ENCODE measurements at regions not wholly inside any gene's neighbourhood (a gene's known extent, or its start where the extent isn't known, plus 50 kb on each side); places are given as distances from the start of the nearest gene placed in this dataset.

DNA sequence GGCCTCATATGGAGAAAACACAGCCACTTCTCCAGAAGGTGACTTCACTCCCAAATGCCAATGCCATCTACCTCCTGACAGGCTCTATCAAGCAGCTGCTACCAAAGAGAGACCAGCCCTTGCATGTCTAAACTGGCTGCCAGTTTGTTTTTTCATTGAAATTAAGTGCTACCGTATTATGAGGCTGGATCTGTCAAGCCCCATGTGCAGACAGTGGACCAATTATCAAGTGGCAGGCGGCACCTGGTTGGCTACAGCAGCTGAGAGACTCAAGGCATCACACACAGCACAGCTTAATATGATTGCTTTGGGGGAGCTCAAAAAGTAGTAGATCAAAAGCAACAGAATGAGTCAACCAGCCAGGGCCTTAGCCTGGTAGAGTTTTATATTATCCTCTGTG is 1293.0 kb upstream of the TENM4 start:
- ATAC-seq (ENCODE audit: insufficient read depth, low FRiP score): no peak
- DNase-seq: no peak
- H3K4me1 ChIP-seq (ENCODE audit: control insufficient read depth in 5 of 5, insufficient read depth in 5 of 5, low read length in 5 of 5): no peaks in the 10 kb centered on the region
- no peak overlapping the region for H3K4me3 ChIP-seq
- H3K36me3 ChIP-seq (ENCODE audit: control insufficient read depth in 4 of 4, insufficient read depth in 4 of 4, low read length in 4 of 4): no peaks in the 10 kb centered on the region
- TF ChIP-seq, protein P1, sequence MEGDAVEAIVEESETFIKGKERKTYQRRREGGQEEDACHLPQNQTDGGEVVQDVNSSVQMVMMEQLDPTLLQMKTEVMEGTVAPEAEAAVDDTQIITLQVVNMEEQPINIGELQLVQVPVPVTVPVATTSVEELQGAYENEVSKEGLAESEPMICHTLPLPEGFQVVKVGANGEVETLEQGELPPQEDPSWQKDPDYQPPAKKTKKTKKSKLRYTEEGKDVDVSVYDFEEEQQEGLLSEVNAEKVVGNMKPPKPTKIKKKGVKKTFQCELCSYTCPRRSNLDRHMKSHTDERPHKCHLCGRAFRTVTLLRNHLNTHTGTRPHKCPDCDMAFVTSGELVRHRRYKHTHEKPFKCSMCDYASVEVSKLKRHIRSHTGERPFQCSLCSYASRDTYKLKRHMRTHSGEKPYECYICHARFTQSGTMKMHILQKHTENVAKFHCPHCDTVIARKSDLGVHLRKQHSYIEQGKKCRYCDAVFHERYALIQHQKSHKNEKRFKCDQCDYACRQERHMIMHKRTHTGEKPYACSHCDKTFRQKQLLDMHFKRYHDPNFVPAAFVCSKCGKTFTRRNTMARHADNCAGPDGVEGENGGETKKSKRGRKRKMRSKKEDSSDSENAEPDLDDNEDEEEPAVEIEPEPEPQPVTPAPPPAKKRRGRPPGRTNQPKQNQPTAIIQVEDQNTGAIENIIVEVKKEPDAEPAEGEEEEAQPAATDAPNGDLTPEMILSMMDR (IDR thresholded peaks at IDR 0.05; ENCODE audit: control extremely low read depth, extremely low read depth): no peak
- 86 to 90% methylated on average over 2 of the region's 2 CpGs for WGBS, 2 donors
- H3K9ac ChIP-seq (ENCODE audit: insufficient read depth in 1 of 2, low read length in 2 of 2): no peak overlapping the region
- H3K27me3 ChIP-seq (ENCODE audit: control insufficient read depth in 3 of 3, insufficient read depth in 3 of 3, low read length in 2 of 3): no peaks in the 10 kb centered on the region
- peaks cover 0 to 1% (median 0%) of the 10 kb centered on the region in 4 donors for H3K9me3 ChIP-seq (ENCODE audit: control insufficient read depth in 4 of 4, insufficient read depth in 3 of 4, low read length in 3 of 4)
- H3K27ac ChIP-seq (ENCODE audit: low read depth in 1 of 2, low read length in 1 of 2): no peak overlapping the region

DNA sequence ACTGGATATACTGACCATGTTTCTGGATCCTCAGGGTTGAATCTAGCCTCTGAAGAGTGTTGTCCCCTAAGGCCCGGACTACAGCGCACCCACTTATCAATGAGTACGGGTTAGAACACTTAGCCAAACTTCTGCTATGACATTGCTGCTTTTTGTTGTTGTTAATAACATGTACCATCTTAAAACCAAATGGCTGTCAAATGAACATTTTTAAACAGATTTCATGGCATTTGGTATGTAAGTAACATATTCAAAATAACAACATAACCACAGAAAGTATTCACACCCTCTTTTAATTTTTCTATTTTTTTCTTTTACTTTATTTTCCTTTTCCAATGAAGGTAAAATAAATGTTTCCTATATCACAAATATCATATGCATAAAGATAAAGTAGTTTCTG is 1292.5 kb upstream of the TENM4 start:
- Histone ChIP-seq H3K27ac (ENCODE audit: low read depth in 1 of 2, low read length in 1 of 2) (no peak overlapping the region), H3K27me3 (ENCODE audit: control insufficient read depth in 3 of 3, insufficient read depth in 3 of 3, low read length in 2 of 3) (no peaks in the 10 kb centered on the region), H3K4me1 (ENCODE audit: control insufficient read depth in 5 of 5, insufficient read depth in 5 of 5, low read length in 5 of 5) (no peaks in the 10 kb centered on the region), H3K36me3 (ENCODE audit: control insufficient read depth in 4 of 4, insufficient read depth in 4 of 4, low read length in 4 of 4) (no peaks in the 10 kb centered on the region), H3K9me3 (ENCODE audit: control insufficient read depth in 4 of 4, insufficient read depth in 3 of 4, low read length in 3 of 4) (peaks cover 0 to 1% (median 0%) of the 10 kb centered on the region in 4 donors), H3K4me3 (no peak overlapping the region), H3K9ac (ENCODE audit: insufficient read depth in 1 of 2, low read length in 2 of 2) (no peak overlapping the region)
- WGBS, 2 donors: 93% methylated on average over 3 of the region's 3 CpGs
- TF ChIP-seq, protein P1 (IDR thresholded peaks at IDR 0.05; ENCODE audit: control extremely low read depth, extremely low read depth): no peak
- DNase-seq: no peak
- ATAC-seq (ENCODE audit: insufficient read depth, low FRiP score): no peak

DNA sequence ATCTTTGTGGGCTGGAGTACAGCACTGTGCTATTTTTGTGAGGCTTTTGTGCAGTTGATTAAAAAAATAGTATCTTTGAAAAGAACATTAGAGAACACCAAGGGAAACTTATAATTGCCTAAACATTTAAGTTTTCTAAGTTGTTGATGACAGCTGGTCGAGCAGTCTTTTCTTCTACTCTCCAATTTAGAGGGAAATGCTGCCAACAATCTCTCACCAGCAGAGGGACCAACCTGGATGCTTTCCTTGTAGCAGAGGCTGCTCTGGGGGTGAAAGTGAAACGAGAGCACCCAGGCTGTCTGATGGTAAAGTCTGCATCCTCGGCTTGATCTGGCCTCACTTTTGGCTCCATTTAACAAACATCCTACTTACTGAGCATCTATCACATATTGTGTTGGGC is 1286.5 kb upstream of the TENM4 start:
- TF ChIP-seq, protein P1 (IDR thresholded peaks at IDR 0.05; ENCODE audit: control extremely low read depth, extremely low read depth): no peak
- Histone ChIP-seq H3K9me3 (ENCODE audit: control insufficient read depth in 4 of 4, insufficient read depth in 3 of 4, low read length in 3 of 4) (peaks cover 0 to 1% (median 0%) of the 10 kb centered on the region in 4 donors), H3K9ac (ENCODE audit: insufficient read depth in 1 of 2, low read length in 2 of 2) (no peak overlapping the region), H3K27ac (ENCODE audit: low read depth in 1 of 2, low read length in 1 of 2) (no peak overlapping the region), H3K36me3 (ENCODE audit: control insufficient read depth in 4 of 4, insufficient read depth in 4 of 4, low read length in 4 of 4) (no peaks in the 10 kb centered on the region), H3K4me1 (ENCODE audit: control insufficient read depth in 5 of 5, insufficient read depth in 5 of 5, low read length in 5 of 5) (peaks cover 0 to 13% (median 2%) of the 10 kb centered on the region in 5 donors), H3K27me3 (ENCODE audit: control insufficient read depth in 3 of 3, insufficient read depth in 3 of 3, low read length in 2 of 3) (no peaks in the 10 kb centered on the region), H3K4me3 (no peak overlapping the region)
- DNase-seq: peak in 2 of 3 donors; percentile 12 to 41
- 17 to 21% methylated on average over 3 of the region's 3 CpGs for WGBS, 2 donors
- no peak for ATAC-seq (ENCODE audit: insufficient read depth, low FRiP score)

DNA sequence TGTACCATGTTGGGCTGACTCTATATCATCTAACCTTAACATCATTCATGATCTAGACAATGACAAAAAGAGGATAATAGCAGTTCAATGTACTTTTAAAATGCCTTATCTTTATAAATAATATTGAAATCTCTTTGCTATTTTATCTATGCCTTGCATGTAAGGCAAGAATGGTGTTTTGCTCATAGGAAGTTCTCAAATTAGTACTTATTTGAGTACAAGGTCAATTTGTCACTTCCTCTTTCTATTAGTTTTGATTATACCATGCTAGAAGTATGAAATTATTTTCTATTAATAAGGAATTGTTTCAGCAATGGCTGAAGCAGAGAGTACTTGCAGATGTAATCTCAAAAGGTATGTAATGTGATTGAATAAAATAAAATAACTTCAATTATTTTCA is 1285.4 kb upstream of the TENM4 start:
- DNase-seq (no peak), ATAC-seq (ENCODE audit: insufficient read depth, low FRiP score) (no peak)
- no peak overlapping the region for H3K4me3 ChIP-seq
- H3K27ac ChIP-seq (ENCODE audit: low read depth in 1 of 2, low read length in 1 of 2): no peak overlapping the region
- H3K9me3 ChIP-seq (ENCODE audit: control insufficient read depth in 4 of 4, insufficient read depth in 3 of 4, low read length in 3 of 4): peaks cover 0 to 1% (median 0%) of the 10 kb centered on the region in 4 donors
- TF ChIP-seq, protein P1 (IDR thresholded peaks at IDR 0.05; ENCODE audit: control extremely low read depth, extremely low read depth): no peak
- no peaks in the 10 kb centered on the region for H3K27me3 ChIP-seq (ENCODE audit: control insufficient read depth in 3 of 3, insufficient read depth in 3 of 3, low read length in 2 of 3)
- H3K36me3 ChIP-seq (ENCODE audit: control insufficient read depth in 4 of 4, insufficient read depth in 4 of 4, low read length in 4 of 4): no peaks in the 10 kb centered on the region
- no peak overlapping the region for H3K9ac ChIP-seq (ENCODE audit: insufficient read depth in 1 of 2, low read length in 2 of 2)
- H3K4me1 ChIP-seq (ENCODE audit: control insufficient read depth in 5 of 5, insufficient read depth in 5 of 5, low read length in 5 of 5): peaks cover 0 to 13% (median 2%) of the 10 kb centered on the region in 5 donors

Measured in lung (tissue), 11 donors.